ENCODE measurements at regions not wholly inside any gene's neighbourhood (a gene's known extent, or its start where the extent isn't known, plus 50 kb on each side); places are given as distances from the start of the nearest gene placed in this dataset.

GRCh38 chr3:159741281-159741680 is 247.4 kb upstream of the IL12A start:
- TF ChIP-seq, protein P1, sequence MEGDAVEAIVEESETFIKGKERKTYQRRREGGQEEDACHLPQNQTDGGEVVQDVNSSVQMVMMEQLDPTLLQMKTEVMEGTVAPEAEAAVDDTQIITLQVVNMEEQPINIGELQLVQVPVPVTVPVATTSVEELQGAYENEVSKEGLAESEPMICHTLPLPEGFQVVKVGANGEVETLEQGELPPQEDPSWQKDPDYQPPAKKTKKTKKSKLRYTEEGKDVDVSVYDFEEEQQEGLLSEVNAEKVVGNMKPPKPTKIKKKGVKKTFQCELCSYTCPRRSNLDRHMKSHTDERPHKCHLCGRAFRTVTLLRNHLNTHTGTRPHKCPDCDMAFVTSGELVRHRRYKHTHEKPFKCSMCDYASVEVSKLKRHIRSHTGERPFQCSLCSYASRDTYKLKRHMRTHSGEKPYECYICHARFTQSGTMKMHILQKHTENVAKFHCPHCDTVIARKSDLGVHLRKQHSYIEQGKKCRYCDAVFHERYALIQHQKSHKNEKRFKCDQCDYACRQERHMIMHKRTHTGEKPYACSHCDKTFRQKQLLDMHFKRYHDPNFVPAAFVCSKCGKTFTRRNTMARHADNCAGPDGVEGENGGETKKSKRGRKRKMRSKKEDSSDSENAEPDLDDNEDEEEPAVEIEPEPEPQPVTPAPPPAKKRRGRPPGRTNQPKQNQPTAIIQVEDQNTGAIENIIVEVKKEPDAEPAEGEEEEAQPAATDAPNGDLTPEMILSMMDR (IDR thresholded peaks at IDR 0.05; ENCODE audit: insufficient read depth, low read length, poor library complexity, severe bottlenecking), result no peak
- no peak for TF ChIP-seq EZH2phosphoT487 (conservative IDR thresholded peaks at IDR 0.05; ENCODE audit: low read length)

All from SU-DHL-6 (cell line).